Keratinocyte (primary cell): ENCODE measurements at regions not wholly inside any gene's neighbourhood (a gene's known extent, or its start where the extent isn't known, plus 50 kb on each side); places are given as distances from the start of the nearest gene placed in this dataset.

Experiments
- DNase-seq: peaks from one replicate; pipeline ENCODE4 v3.0.0-alpha.2; 2011; ENCODE audit warnings: low read depth, missing footprints, low spot score
- FAIRE-seq: peaks from 2 replicates; lab custom pipeline; 2011; peaks lifted over from hg19 to GRCh38; lab: Jason Lieb, UNC
- H2AFZ ChIP-seq: 2 replicates; pipeline ENCODE4 v1.6.0; 2012; ENCODE audit warnings: low read length, control low read depth, inconsistent platforms; ENCODE audit not compliant: control insufficient read depth
- H3K27ac ChIP-seq: 2 replicates; pipeline ENCODE4 v1.5.1; 2011; ENCODE audit warnings: low read length; ENCODE audit not compliant: control insufficient read depth, insufficient read depth
- H3K27me3 ChIP-seq: 3 replicates; pipeline ENCODE4 v1.6.0; 2011; ENCODE audit warnings: low read length; ENCODE audit not compliant: control insufficient read depth, insufficient read depth; ENCODE audit errors: extremely low read depth
- H3K36me3 ChIP-seq, 2 experiments: 2 replicates in 1 of 2; 3 replicates in 1 of 2; pipeline ENCODE4 v1.5.1; 2011; ENCODE audit warnings: low read length in 2 of 2, mild to moderate bottlenecking in 1 of 2; ENCODE audit not compliant: control insufficient read depth in 2 of 2, insufficient read depth in 2 of 2; ENCODE audit errors: extremely low read depth in 1 of 2
- H3K4me1 ChIP-seq: 3 replicates; pipeline ENCODE4 v1.5.1; 2011; ENCODE audit warnings: low read length; ENCODE audit not compliant: control insufficient read depth, insufficient read depth; ENCODE audit errors: extremely low read depth
- H3K4me2 ChIP-seq: 3 replicates; pipeline ENCODE4 v1.6.0; 2011; ENCODE audit warnings: low read depth, low read length; ENCODE audit not compliant: control insufficient read depth, insufficient read depth; ENCODE audit errors: extremely low read depth
- H3K4me3 ChIP-seq, 3 experiments: fragments of 200-600 bp in 1 of 3; sonication (generic) in 1 of 3; 2 replicates in 2 of 3; 3 replicates in 1 of 3; pipeline ENCODE4 v1.5.1; 2011 to 2016; ENCODE audit warnings: low read length in 3 of 3, mild to moderate bottlenecking in 3 of 3, control low read depth in 2 of 3, inconsistent platforms in 1 of 3, low read depth in 1 of 3, mixed read lengths in 1 of 3, mixed run types in 1 of 3, moderate library complexity in 1 of 3; ENCODE audit not compliant: control insufficient read depth in 2 of 3, insufficient read depth in 2 of 3; ENCODE audit errors: extremely low read depth in 1 of 3
- H3K79me2 ChIP-seq: 2 replicates; pipeline ENCODE4 v1.6.0; 2012; ENCODE audit warnings: low read length; ENCODE audit not compliant: control insufficient read depth, insufficient read depth
- H3K9ac ChIP-seq: 3 replicates; pipeline ENCODE4 v1.6.0; 2011; ENCODE audit warnings: low read length; ENCODE audit not compliant: control insufficient read depth, insufficient read depth; ENCODE audit errors: extremely low read depth
- H3K9me1 ChIP-seq: 3 replicates; pipeline ENCODE4 v1.6.0; 2011; ENCODE audit warnings: low read length; ENCODE audit not compliant: control insufficient read depth, insufficient read depth; ENCODE audit errors: extremely low read depth
- H3K9me3 ChIP-seq: 2 replicates; pipeline ENCODE4 v1.5.1; 2012; ENCODE audit warnings: low read depth, low read length; ENCODE audit not compliant: control insufficient read depth
- H4K20me1 ChIP-seq: 3 replicates; pipeline ENCODE4 v1.6.0; 2011; ENCODE audit warnings: low read length; ENCODE audit not compliant: control insufficient read depth, insufficient read depth; ENCODE audit errors: extremely low read depth
- CTCF ChIP-seq, 3 experiments: IDR thresholded peaks in 1 of 3; conservative IDR thresholded peaks in 1 of 3; optimal IDR thresholded peaks in 1 of 3; 2 replicates in 2 of 3; 3 replicates in 1 of 3; pipeline versions ENCODE3 to v1.5.1; 2011; ENCODE audit warnings: low read length in 3 of 3, mild to moderate bottlenecking in 3 of 3, moderate library complexity in 2 of 3, control low read depth in 1 of 3, inconsistent platforms in 1 of 3; ENCODE audit not compliant: insufficient read depth in 2 of 3; ENCODE audit errors: extremely low read depth in 1 of 3
- EZH2 ChIP-seq: IDR thresholded peaks from one replicate; pipeline ENCODE4 v1.6.1; 2012; ENCODE audit warnings: inconsistent platforms, mild to moderate bottlenecking, low read length, moderate library complexity
- dilution Hi-C: fragments of 300-500 bp; cut with MboI; formaldehyde crosslinking; loops from one replicate; pipeline ENCODE4 v1.7.0; 2020; ENCODE audit warnings: low sequenced_read_pairs; ENCODE audit not compliant: extremely low pct_ligation_motif_present

GRCh38 chr3:72327008-72327407, 521.2 kb downstream of the SHQ1 start:
- no peak overlapping the region for H3K9ac ChIP-seq
- no peak overlapping the region for H3K4me3 ChIP-seq
- H3K27me3 ChIP-seq = peaks cover 4% of the 10 kb centered on the region
- DNase-seq (no peak), FAIRE-seq (no peak)
- H3K4me1 ChIP-seq = peaks cover 4% of the 10 kb centered on the region
- dilution Hi-C loops = no loop called here
- H3K9me3 ChIP-seq = no peaks in the 10 kb centered on the region
- no peaks in the 10 kb centered on the region for H3K9me1 ChIP-seq
- H3K27ac ChIP-seq = no peak overlapping the region
- TF ChIP-seq EZH2 (no peak), CTCF (optimal IDR thresholded peaks at IDR 0.05 in 1 of 3, IDR thresholded peaks at IDR 0.05 in 1 of 3, conservative IDR thresholded peaks at IDR 0.05 in 1 of 3; ENCODE audit: extremely low read depth in 1 of 3, insufficient read depth in 2 of 3, low read length in 3 of 3) (no peak)
- H3K79me2 ChIP-seq = no peaks in the 10 kb centered on the region
- no peak overlapping the region for H3K4me2 ChIP-seq
- no peaks in the 10 kb centered on the region for H3K36me3 ChIP-seq
- no peaks in the 10 kb centered on the region for H4K20me1 ChIP-seq
- no peak overlapping the region for H2AFZ ChIP-seq

- peaks cover 4% of the 10 kb centered on the region for H3K27me3 ChIP-seq
These were observed 523.9 kb downstream of the SHQ1 start for GRCh38 chr3:72324253-72324811.

More at GRCh38 chr3:72324253-72324811, 523.9 kb downstream of the SHQ1 start:
- Histone ChIP-seq H3K79me2 (no peaks in the 10 kb centered on the region), H3K9me3 (no peaks in the 10 kb centered on the region), H3K27ac (no peak overlapping the region), H3K9me1 (no peaks in the 10 kb centered on the region), H3K9ac (no peak overlapping the region), H2AFZ (no peak overlapping the region), H3K4me2 (no peak overlapping the region), H4K20me1 (no peaks in the 10 kb centered on the region), H3K4me3 (no peak overlapping the region), H3K36me3 (no peaks in the 10 kb centered on the region), H3K4me1 (peaks cover 6% of the 10 kb centered on the region)
- no peak for FAIRE-seq
- no peak for TF ChIP-seq EZH2
- no peak for TF ChIP-seq CTCF (optimal IDR thresholded peaks at IDR 0.05 in 1 of 3, IDR thresholded peaks at IDR 0.05 in 1 of 3, conservative IDR thresholded peaks at IDR 0.05 in 1 of 3; ENCODE audit: extremely low read depth in 1 of 3, insufficient read depth in 2 of 3, low read length in 3 of 3)
- dilution Hi-C loops = no loop called here
- DNase-seq = no peak
